Dedifferentiated amniotic fluid mesenchymal stem cell (primary cell): ENCODE measurements at regions not wholly inside any gene's neighbourhood (a gene's known extent, or its start where the extent isn't known, plus 50 kb on each side); places are given as distances from the start of the nearest gene placed in this dataset.
"Not testable (repeated sequence)": the region's sequence is repeated elsewhere in the genome, so short reads cannot be mapped to it uniquely, and the experiment has no call there.

Experiments
- DNase-seq: peaks from one replicate; pipeline ENCODE4 v3.0.0-alpha.2; 2016; ENCODE audit errors: extremely low spot score

- DNase-seq, result no peak
These were observed 541.9 kb upstream of the CADM1 start for GRCh38 chr11:116046127-116046526.

DNA sequence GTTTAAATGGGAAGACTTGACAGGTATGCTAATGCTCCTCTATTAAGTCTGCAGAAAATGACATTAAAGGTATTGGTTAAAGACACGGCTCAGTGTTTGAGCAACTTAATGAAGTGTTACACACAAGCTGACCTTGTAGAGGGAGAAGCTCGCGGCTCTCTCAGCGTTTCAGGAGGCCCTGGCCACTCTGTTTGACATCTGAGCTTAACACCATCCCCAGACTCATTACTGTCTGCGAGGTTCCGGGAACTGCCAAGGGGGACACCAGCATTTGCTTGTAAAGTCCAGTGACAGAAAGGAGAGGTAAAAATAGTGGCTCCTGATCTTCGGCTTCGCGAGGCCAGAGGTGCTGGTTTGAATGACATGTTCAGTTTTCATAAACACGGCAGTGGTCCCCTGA, 540.7 kb upstream of the CADM1 start:
- no peak for DNase-seq

DNA sequence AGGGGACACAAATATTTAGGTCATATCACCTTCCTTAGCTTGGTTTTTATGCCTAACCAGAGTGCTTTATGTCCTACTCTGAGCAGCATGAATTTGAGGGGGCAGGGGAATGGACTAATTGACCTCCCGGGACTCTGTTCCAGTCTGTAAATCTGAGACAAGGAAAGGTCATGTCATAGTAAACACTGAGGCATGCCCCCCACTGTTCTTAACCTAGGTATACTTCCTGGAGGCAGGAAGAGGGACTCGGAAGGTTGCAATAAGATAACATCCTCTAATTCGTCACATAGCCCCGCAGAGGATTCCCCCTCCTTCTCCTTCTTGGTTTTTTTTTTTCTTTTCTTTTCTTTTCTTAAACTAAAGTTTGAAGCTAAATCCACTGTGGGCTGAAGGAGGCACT, 540.3 kb upstream of the CADM1 start:
- DNase-seq, result no peak

GRCh38 chr11:116043857-116044256, 539.6 kb upstream of the CADM1 start:
- DNase-seq, result no peak

DNA sequence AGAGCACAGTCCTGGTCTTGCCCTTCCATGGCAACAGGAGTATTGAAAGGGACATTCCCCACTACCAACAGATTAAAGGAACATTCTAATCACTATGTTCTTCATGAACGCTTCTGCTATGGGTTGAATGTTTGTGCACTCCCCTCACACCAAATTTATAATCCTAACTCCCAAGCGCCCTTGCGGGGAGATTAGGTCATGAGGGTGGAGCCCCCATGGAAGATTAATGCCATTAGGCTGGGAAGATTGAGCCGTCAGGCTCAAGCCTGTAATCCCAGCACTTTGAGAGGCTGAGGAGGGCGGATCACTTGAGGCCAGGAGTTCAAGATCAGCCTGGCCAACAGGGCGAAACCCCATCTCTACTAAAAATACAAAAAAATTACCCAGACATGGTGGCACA, 538.8 kb upstream of the CADM1 start:
- DNase-seq, result not testable (repeated sequence)

GRCh38 chr11:116042146-116042545, 537.9 kb upstream of the CADM1 start:
- DNase-seq, result no peak

- DNase-seq, result no peak
These were observed 533.6 kb upstream of the CADM1 start for GRCh38 chr11:116037861-116038260.

GRCh38 chr11:116035977-116036376, 531.8 kb upstream of the CADM1 start:
- DNase-seq, result no peak

DNA sequence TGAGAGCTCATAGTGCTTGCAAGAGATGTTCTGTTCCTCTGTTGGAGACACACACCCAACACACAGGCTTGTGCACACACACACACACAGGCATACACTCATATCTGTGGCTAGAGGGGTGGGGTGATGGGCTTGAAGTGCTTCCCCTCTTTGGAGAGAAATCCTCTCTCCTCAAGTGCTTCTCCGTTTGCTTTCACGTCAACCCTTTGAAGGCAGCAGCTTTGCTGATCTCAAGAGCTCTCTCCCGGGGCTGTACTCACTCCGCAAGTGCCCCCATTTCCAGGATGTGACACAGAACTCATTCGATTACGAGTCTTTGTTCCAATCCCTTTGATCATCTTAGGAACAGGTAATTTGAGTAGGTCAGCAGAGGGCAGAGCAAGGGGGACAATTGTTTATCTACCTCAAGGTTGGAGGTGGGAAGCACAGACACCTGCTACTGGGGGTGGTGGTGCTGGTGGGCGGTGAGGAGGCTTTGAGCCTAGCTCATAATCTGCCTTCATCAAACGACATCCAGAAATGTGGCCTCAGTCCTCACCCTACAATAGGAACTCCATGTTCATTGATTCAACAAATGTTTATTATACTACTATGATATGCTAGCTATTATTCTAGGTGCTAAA, 529.8 kb upstream of the CADM1 start:
- no peak for DNase-seq

DNA sequence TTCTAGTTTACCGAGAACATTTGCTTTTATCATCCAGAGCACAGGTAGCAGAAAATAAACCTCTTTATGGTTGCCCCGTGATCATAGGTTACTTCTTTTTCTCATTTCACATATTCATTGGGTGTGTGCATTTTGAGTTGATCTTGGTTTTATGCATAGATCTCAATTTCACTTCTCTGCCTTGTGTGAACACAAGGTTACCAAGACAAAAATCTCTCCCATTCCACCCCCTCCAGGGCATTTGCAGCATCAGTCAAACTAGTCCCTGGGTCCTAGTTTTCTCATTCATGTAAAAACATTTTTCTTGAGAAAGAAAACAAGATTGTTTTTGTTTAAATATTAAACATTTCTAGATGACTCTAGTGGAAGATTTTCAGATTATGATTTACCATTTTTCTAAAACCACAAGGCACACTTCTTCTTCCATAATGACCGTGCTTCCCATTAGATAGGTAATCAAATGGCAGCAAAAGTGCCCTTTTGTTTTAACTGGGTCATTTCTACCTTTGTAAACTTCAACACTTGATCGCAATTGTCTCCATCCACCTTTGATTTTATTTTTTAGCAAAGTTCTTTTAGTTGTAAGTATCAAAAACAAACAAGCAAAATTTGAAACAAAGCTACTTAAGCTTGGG, 526.6 kb upstream of the CADM1 start:
- no peak for DNase-seq

- not testable (repeated sequence) for DNase-seq
These were observed 524.3 kb upstream of the CADM1 start for GRCh38 chr11:116028506-116028905.

DNA sequence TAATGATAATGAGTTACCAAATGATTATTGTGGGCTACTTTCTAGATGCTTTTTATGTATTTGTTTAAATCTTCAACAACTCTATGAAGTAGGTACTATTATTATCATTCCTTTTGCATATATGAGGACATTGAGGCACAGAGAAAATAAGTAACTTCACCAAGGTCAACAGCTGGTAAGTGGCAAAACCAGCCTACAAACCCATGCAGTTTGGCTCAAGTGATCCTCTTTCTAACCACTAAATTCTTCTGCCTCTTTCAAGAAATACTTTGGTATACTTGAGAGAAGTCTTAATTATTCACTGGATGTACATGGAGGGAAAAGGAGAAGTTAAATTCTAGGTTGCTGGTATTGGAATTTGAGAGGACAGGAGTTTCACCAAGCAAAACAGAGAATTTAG, 495.2 kb upstream of the CADM1 start:
- DNase-seq, result no peak

GRCh38 chr11:115996808-115997188, 492.6 kb upstream of the CADM1 start:
- no peak for DNase-seq

GRCh38 chr11:115996125-115996807, 492.1 kb upstream of the CADM1 start:
- DNase-seq, result no peak

DNA sequence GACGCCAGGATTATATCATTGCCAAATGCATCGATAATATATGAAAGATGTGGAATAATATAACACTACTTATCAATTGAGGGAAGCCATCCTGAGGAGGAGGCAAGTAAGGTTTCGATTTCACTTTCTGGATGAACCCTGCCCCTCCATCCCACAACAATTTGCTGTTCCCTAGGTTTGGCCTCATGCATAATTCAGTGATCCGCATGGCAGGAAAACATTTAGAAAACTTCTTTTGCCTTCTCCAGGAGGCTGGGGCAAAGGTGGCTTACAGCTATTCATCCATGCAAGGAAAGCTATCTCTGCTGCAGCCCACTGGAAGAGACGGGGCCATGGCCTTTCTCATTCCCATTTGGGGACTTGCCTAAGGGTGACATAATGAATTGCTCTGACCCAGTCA, 489.4 kb upstream of the CADM1 start:
- no peak for DNase-seq

DNA sequence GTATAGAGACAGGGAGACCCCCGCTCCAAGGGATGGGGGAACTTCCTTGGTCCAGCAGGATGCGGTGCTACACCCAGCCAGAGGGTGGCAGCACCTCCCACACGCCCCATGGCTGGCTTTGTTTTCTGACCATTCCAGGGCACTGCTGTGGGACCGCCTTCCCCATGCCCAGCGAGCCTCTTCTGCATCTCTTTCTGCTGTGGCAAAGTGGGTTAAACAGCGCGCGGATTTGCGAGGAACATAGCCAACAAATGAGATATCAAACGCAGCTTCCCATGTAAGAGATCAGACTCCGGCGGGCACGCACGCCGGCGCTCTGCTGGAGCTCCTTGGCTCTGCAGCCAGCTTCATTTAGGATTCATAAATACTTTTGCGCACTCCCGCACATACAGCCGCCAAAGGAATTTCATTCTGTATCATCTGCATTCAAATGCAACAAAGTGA, 485.8 kb upstream of the CADM1 start:
- DNase-seq, result no peak

DNA sequence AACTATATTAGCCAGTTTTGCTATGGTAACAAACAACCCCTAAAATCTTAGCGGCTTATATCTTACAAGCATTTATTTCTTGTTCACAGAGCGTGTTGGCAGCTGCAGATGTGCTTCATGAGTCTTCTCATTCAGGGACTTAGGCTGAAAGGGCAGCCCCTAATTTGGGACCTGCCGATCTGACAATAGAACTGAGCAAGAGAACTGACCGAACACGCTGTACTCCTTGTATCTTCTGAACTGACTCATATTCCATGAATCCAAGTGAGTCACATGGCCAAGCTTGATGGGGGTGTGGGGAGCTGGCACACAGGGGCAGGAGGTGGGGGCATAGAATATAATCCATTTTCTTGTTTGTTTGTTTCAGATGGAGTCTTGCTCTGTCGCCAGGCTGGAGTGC, 481.7 kb upstream of the CADM1 start:
- no peak for DNase-seq

DNA sequence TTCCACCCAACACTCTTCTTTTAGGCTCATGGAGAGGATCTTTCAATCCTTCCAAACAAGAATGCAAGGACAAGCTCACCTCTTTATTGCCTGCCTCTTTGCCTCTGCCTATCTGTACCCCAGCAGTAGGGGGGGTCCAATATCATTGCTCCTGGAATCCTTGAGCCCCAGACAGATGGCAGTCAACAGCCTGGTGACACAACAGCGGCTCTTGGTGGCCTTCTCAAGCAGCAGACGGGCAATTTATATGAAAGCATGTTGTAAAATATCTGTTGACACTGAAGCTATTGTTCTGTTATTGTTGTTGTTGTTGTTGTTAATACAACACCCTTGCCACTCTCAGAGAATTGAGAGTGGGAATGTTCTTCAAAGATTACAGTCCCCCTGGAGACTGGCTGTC, 480.0 kb upstream of the CADM1 start:
- DNase-seq, result no peak

DNA sequence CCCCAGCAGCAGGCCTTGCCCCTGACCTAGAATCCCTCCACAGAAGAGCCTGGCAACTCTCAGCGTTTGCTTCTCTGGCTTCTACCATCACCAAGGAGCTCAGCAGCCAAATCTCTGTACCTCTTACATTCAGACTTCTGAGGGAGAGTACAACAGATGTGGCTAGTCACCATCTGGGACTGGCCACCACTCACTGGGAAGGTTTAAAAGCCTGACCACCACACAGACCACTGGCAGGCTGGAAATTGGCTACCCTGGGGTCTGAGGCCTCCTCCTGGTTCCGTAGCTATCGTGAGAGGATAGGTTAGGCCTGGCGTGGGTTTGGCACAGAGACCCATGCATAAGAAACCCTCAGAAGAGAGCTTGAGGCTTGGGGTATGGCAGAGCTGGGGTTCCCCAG, 478.5 kb upstream of the CADM1 start:
- DNase-seq, result no peak

GRCh38 chr11:115981814-115982471, 477.7 kb upstream of the CADM1 start:
- no peak for DNase-seq

DNA sequence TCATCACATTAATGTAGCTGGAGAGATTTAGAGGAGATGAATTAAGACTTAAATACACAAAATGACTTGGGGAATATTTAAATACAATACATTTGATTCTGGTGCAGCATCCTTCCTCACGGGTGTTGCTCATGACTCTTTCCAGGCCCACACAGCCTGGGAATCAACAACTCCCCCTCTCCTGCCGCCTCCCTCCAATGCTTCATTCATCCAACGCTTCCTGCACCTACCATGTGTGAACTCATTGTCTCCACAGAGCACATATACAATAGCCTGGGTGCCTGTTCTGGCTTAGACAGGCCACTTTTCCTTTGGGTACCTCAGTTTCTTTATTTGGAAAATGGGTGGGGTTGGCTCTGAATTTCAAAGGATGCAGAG, 476.9 kb upstream of the CADM1 start:
- DNase-seq, result no peak

GRCh38 chr11:115980337-115981103, 476.3 kb upstream of the CADM1 start:
- DNase-seq, result no peak
